Thyroid gland (tissue), 4 donors: ENCODE measurements at regions not wholly inside any gene's neighbourhood (a gene's known extent, or its start where the extent isn't known, plus 50 kb on each side); places are given as distances from the start of the nearest gene placed in this dataset.
A peak's percentile ranks its signal among the peaks of the same experiment; 100 is the strongest.

Experiments
- DNase-seq, 2 donors: peaks; one replicate each; pipeline ENCODE4 v3.0.0-alpha.2; 2019
- H3K27ac ChIP-seq, 3 donors: fragments of 200-600 bp; sonication (generic); 1 replicate in 2 of 3; 2 replicates in 1 of 3; pipeline ENCODE4 v1.5.1; 2016 to 2019; ENCODE audit warnings: mild to moderate bottlenecking in 1 of 3, moderate library complexity in 1 of 3
- H3K27me3 ChIP-seq: fragments of 200-600 bp; sonication (generic); one replicate; pipeline ENCODE4 v1.5.1; 2019
- H3K36me3 ChIP-seq, 2 donors: fragments of 200-600 bp; sonication (generic); one replicate each; pipeline ENCODE4 v1.5.1; 2016 to 2019
- H3K4me1 ChIP-seq, 2 donors: fragments of 200-600 bp; sonication (generic); one replicate each; pipeline ENCODE4 v1.5.1; 2017 to 2019
- H3K4me3 ChIP-seq, 3 donors: fragments of 200-600 bp; sonication (generic); replicated peaks in 1 of 3; 1 replicate in 2 of 3; 2 replicates in 1 of 3; pipeline ENCODE4 v1.5.1; 2016; ENCODE audit warnings: mild to moderate bottlenecking in 1 of 3
- H3K9me3 ChIP-seq: fragments of 200-600 bp; sonication (generic); one replicate; pipeline ENCODE4 v1.5.1; 2017
- POLR2A ChIP-seq, 2 donors: fragments of 450-650 bp; IDR thresholded peaks; one replicate each; pipeline ENCODE4 v1.6.1; 2017; ENCODE audit warnings: antibody characterized with exemption in 2 of 2, mild to moderate bottlenecking in 2 of 2, moderate library complexity in 1 of 2
- WGBS, 2 donors: methylation state at CpG; one replicate each; pipeline ENCODE4 v1.1.5; 2017; 5-methylcytosine and 5-hydroxymethylcytosine counted together
- intact Hi-C: fragments of 100-400 bp; cut with DNase I; formaldehyde crosslinking; loops from one replicate; pipeline ENCODE4 v1.15.1; 2023
- TF ChIP-seq, protein P1 (sequence below), 6 experiments: fragments of 200-600 bp in 3 of 6; fragments of 450-650 bp in 3 of 6; sonication (generic) in 3 of 6; IDR thresholded peaks; one replicate each; pipeline ENCODE4 v1.5.1; 2016 to 2019; ENCODE audit warnings: antibody characterized with exemption in 6 of 6, mild to moderate bottlenecking in 2 of 6, inconsistent platforms in 1 of 6, moderate library complexity in 1 of 6

DNA sequence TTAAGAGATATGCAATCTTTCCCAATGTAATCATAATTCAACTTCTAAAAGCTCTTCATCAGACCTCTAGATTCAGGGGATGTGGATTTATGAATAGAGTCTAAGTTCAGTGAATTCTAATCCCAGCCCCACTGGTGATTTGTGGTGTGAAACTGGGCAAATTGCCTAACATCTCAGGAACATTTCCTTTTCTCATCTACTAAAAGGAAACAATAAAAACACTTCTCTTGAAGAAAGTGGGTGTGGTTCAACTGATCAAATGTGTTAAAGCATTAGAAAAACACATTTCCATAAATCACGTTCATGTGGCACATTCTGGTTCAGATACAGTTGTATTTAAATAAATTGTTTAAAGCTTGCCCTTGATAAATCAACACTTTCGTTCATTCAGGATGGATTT, 631.7 kb upstream of the CDH6 start:
- TF ChIP-seq POLR2A (IDR thresholded peaks at IDR 0.05): no peak
- DNase-seq: no peak
- Histone ChIP-seq H3K36me3 (no peaks in the 10 kb centered on the region), H3K4me3 (no peak overlapping the region), H3K9me3 (no peaks in the 10 kb centered on the region), H3K27me3 (no peaks in the 10 kb centered on the region), H3K27ac (no peak overlapping the region), H3K4me1 (no peaks in the 10 kb centered on the region)
- whole genome bisulfite sequencing, 2 donors: 72 to 76% methylated on average over 2 of the region's 2 CpGs
- intact Hi-C loops: no loop called here

DNA sequence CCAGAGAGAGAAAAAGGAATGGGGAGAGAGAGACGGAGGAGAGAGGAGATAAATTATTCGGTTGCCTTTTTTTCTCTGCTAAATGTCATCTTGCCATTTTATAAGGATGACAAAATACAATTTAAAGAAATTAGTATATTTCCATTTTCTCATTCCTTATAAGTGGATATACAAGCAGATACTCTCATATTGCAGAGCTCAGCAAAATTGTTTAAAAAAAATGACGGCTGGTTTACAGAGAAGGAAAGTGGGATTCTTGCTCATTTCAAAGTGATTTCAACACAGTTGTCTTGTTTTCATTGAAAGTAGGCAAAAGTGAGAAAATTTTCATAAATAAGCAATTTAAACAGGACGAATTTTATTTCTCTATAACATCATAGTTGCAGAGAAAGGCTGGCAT, 641.9 kb upstream of the CDH6 start:
- H3K27ac ChIP-seq: no peak overlapping the region
- no peak for TF ChIP-seq POLR2A (IDR thresholded peaks at IDR 0.05)
- TF ChIP-seq, protein P1, sequence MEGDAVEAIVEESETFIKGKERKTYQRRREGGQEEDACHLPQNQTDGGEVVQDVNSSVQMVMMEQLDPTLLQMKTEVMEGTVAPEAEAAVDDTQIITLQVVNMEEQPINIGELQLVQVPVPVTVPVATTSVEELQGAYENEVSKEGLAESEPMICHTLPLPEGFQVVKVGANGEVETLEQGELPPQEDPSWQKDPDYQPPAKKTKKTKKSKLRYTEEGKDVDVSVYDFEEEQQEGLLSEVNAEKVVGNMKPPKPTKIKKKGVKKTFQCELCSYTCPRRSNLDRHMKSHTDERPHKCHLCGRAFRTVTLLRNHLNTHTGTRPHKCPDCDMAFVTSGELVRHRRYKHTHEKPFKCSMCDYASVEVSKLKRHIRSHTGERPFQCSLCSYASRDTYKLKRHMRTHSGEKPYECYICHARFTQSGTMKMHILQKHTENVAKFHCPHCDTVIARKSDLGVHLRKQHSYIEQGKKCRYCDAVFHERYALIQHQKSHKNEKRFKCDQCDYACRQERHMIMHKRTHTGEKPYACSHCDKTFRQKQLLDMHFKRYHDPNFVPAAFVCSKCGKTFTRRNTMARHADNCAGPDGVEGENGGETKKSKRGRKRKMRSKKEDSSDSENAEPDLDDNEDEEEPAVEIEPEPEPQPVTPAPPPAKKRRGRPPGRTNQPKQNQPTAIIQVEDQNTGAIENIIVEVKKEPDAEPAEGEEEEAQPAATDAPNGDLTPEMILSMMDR (IDR thresholded peaks at IDR 0.05): no peak

DNA sequence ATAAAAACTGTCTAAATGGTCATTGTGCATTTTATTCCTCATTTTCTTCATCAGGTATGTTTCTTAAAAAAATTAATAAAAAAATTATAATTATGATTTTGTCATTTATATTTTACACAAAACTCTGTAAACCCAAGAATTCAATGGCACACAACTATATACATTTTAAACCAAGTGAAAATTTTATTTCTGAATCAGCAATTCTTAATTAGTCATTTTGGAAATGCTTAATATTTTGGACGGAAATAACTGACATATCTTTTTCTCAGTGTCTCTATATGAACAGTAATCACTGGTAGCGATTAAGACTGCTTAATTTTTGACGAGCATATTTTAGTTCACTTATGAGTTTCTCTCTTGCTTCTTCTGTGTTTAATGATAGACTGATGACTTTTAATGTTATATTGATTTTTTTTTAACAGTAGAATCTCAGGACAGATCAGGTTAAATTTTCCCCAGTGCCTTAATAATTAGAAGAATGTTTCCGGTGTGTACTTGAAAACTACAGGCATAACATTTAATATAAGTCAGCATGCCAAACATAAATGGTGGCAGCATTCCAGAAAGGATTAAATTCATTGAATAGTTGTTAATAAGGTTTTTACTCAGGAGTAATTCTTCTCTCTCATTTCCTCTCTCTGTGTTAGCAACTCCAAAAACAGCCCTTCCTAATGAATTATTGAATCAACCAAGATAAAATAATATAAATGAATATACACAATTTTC, 644.7 kb upstream of the CDH6 start:
- Histone ChIP-seq H3K36me3 (no peaks in the 10 kb centered on the region), H3K27ac (no peak overlapping the region), H3K4me1 (no peaks in the 10 kb centered on the region), H3K4me3 (no peak overlapping the region), H3K27me3 (no peaks in the 10 kb centered on the region), H3K9me3 (no peaks in the 10 kb centered on the region)
- no peak for DNase-seq
- 89 to 90% methylated on average over 4 of the region's 4 CpGs for WGBS, 2 donors
- no peak for TF ChIP-seq POLR2A (IDR thresholded peaks at IDR 0.05)
- TF ChIP-seq, protein P1 (IDR thresholded peaks at IDR 0.05): no peak
- intact Hi-C loops: no loop called here

More for the DNA sequence above, 641.9 kb upstream of the CDH6 start:
- Histone ChIP-seq H3K36me3 (no peaks in the 10 kb centered on the region), H3K27me3 (no peaks in the 10 kb centered on the region), H3K9me3 (no peaks in the 10 kb centered on the region), H3K4me1 (no peaks in the 10 kb centered on the region), H3K4me3 (no peak overlapping the region)
- WGBS, 2 donors: 69 to 75% methylated on average over 4 of the region's 4 CpGs
- intact Hi-C loops: no loop called here
- DNase-seq: no peak

DNA sequence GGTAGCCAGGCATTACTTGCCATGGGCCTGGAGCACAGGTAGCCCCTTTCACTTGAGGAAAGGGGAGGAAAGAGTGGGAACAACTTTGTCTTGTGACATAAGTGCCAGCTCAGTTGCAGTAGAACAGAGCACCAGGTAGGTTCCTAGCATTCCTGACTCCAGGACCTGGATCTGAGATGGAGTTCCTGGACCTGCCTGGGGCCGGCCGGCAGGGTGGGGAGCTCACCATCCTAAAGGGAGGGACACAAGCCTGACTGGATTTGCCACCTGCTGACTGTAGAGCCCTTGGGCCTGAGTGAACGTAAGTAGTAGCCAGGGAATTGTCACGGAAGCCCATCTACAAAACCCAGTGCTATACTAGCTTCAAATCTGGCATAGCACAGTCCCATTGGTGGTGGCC, 653.3 kb upstream of the CDH6 start:
- WGBS, 2 donors: 90 to 93% methylated on average over 4 of the region's 4 CpGs

DNA sequence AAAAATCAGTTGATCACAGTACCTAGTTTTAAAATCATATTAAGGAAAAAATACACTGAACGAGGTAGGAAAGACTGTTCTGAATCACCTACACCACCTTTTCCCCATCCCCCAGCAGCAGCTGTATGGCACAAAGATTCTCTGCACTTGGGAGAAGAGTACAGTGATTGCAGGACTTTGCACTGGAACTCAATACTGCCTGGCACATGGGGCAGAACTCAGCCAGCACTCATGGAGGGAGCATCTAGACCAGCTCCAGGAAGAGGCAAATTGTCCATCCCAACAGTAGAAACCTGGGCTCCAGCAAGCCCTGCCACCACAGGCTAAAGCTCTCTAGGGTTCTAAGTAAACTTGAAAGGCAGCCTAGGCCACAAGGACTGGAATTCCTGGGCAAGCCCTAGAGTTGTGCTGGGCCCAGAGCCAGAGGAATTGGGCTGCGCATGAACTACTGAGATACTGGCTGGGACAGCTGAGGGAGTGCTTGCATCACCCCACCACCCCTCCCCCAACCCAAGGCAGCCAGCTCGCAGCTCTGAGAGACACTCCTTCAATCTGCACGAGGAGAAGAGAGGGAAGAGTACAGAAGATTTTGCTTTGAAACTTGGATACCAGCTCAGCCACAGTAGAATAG, 654.4 kb upstream of the CDH6 start:
- no peak overlapping the region for H3K27ac ChIP-seq
- H3K4me3 ChIP-seq: no peak overlapping the region
- no peaks in the 10 kb centered on the region for H3K36me3 ChIP-seq
- intact Hi-C loops: no loop called here
- no peaks in the 10 kb centered on the region for H3K4me1 ChIP-seq
- TF ChIP-seq, protein P1 (IDR thresholded peaks at IDR 0.05): no peak
- no peak for TF ChIP-seq POLR2A (IDR thresholded peaks at IDR 0.05)
- H3K27me3 ChIP-seq: no peaks in the 10 kb centered on the region
- no peaks in the 10 kb centered on the region for H3K9me3 ChIP-seq
- 16 to 39% methylated on average over 4 of the region's 4 CpGs for WGBS, 2 donors
- peak; percentile 24 to 54 for DNase-seq

More for the DNA sequence above, 653.3 kb upstream of the CDH6 start:
- Histone ChIP-seq H3K4me3 (no peak overlapping the region), H3K9me3 (no peaks in the 10 kb centered on the region), H3K27me3 (no peaks in the 10 kb centered on the region), H3K4me1 (no peaks in the 10 kb centered on the region), H3K27ac (no peak overlapping the region), H3K36me3 (no peaks in the 10 kb centered on the region)
- intact Hi-C loops: no loop called here
- DNase-seq: no peak
- TF ChIP-seq, protein P1 (IDR thresholded peaks at IDR 0.05): no peak
- TF ChIP-seq POLR2A (IDR thresholded peaks at IDR 0.05): no peak
